K562 (cell line): ENCODE measurements at regions not wholly inside any gene's neighbourhood (a gene's known extent, or its start where the extent isn't known, plus 50 kb on each side); places are given as distances from the start of the nearest gene placed in this dataset.

Experiments
- CREM ChIP-seq: IDR thresholded peaks from 2 replicates; pipeline ENCODE4 v1.6.1; 2014; ENCODE audit warnings: antibody characterized with exemption, low read depth
- EP300 ChIP-seq: IDR thresholded peaks from 2 replicates; pipeline ENCODE4 v1.6.1; 2012; ENCODE audit warnings: low read length, improper control_type of control experiment
- ESRRA ChIP-seq: fragments of 450-650 bp; IDR thresholded peaks from 2 replicates; pipeline ENCODE4 v1.6.1; 2014; ENCODE audit warnings: low read depth, mild to moderate bottlenecking, moderate library complexity, borderline replicate concordance
- EZH2 ChIP-seq: IDR thresholded peaks from 2 replicates; pipeline ENCODE4 v1.6.1; 2012; ENCODE audit warnings: low read depth, mild to moderate bottlenecking, inconsistent platforms, low read length, borderline replicate concordance
- GATAD2A ChIP-seq: fragments of 450-650 bp; IDR thresholded peaks from 2 replicates; pipeline ENCODE4 v1.6.1; 2017
- HDAC2 ChIP-seq: fragments of 450-650 bp; IDR thresholded peaks from 2 replicates; pipeline ENCODE4 v1.6.1; 2016; ENCODE audit warnings: mild to moderate bottlenecking
- HMGXB4 ChIP-seq: sonication (generic); formaldehyde crosslinking; IDR thresholded peaks from 2 replicates; pipeline ENCODE4 v1.8.1; 2023; ENCODE audit warnings: mild to moderate bottlenecking, missing genetic modification reagents
- PHF20 ChIP-seq: fragments of 450-650 bp; IDR thresholded peaks from 2 replicates; pipeline ENCODE4 v1.6.1; 2018; ENCODE audit not compliant: partially characterized antibody
- TCF7 ChIP-seq: sonication (generic); IDR thresholded peaks from 2 replicates; pipeline ENCODE4 v1.6.1; 2016; ENCODE audit warnings: antibody characterized with exemption, borderline replicate concordance
- ZBTB11 ChIP-seq, 3 experiments: fragments of 200-800 bp in 1 of 3; fragments of 250-450 bp in 1 of 3; fragments of 450-650 bp in 1 of 3; sonication (Bioruptor Pico) in 1 of 3; sonication (Bioruptor generic) in 1 of 3; formaldehyde crosslinking in 1 of 3; IDR thresholded peaks; 2 replicates each; pipeline versions ENCODE4 v1.6.1 to v1.8.0; 2016 to 2022; ENCODE audit warnings: mild to moderate bottlenecking in 2 of 3, missing genetic modification characterization in 2 of 3, missing compliant biosample characterization in 1 of 3, moderate library complexity in 1 of 3
- ZFX ChIP-seq: sonication (generic); formaldehyde crosslinking; IDR thresholded peaks from 2 replicates; pipeline ENCODE4 v1.8.0; 2022; ENCODE audit warnings: mild to moderate bottlenecking, missing genetic modification reagents, moderate library complexity

DNA sequence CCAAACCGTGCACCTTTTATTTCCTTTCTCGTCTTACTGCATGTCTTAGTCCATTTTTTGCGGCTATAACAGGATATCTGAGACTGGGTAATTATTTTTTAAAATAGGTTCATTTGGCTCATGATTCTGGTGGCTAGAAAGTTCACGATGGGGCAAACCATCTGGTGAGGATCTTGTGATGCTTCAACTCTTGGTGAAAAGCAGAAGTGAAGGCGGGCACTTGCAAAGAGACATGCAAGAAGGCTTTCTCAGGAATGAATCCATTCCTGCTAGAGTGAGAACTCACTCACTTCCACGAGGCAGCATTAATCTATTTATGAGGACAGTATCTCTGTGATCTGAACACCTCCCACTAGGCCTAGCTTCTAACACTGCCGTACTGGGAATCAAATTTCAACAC is 327.1 kb upstream of the RBMS1 start:
- TF ChIP-seq ZBTB11 (CRISPR knock-in tag; IDR thresholded peaks at IDR 0.05) (no peak), EZH2 (no peak), TCF7 (no peak), ZFX (CRISPR knock-in tag) (no peak), HDAC2 (no peak), ESRRA (no peak), CREM (no peak), PHF20 (no peak), GATAD2A (no peak), HMGXB4 (no peak), EP300 (no peak)
